ENCODE measurements at regions not wholly inside any gene's neighbourhood (a gene's known extent, or its start where the extent isn't known, plus 50 kb on each side); places are given as distances from the start of the nearest gene placed in this dataset.

- H3K4me3 ChIP-seq (ENCODE audit: control insufficient read depth, low read depth, low read length): no peak overlapping the region
- DNase-seq (ENCODE audit: low read depth): no peak
- no peak for TF ChIP-seq CTCF (conservative IDR thresholded peaks at IDR 0.05; ENCODE audit: control insufficient read depth, insufficient read depth, low read depth, low read length)
Observed at GRCh38 chr11:96447208-96448110, 57.6 kb downstream of the JRKL start.

- no peak overlapping the region for H3K4me3 ChIP-seq (ENCODE audit: control insufficient read depth, low read depth, low read length)
- TF ChIP-seq CTCF (conservative IDR thresholded peaks at IDR 0.05; ENCODE audit: control insufficient read depth, insufficient read depth, low read depth, low read length): no peak
- no peak for DNase-seq (ENCODE audit: low read depth)
Observed at GRCh38 chr11:96448225-96448624, 58.4 kb downstream of the JRKL start.

- H3K4me3 ChIP-seq (ENCODE audit: control insufficient read depth, low read depth, low read length): no peak overlapping the region
- no peak for TF ChIP-seq CTCF (conservative IDR thresholded peaks at IDR 0.05; ENCODE audit: control insufficient read depth, insufficient read depth, low read depth, low read length)
- no peak for DNase-seq (ENCODE audit: low read depth)
Observed at GRCh38 chr11:96456111-96456510, 66.3 kb downstream of the JRKL start.

- TF ChIP-seq CTCF (conservative IDR thresholded peaks at IDR 0.05; ENCODE audit: control insufficient read depth, insufficient read depth, low read depth, low read length): no peak
- H3K4me3 ChIP-seq (ENCODE audit: control insufficient read depth, low read depth, low read length): no peak overlapping the region
- DNase-seq (ENCODE audit: low read depth): no peak
Observed at GRCh38 chr11:96459751-96460150, 69.9 kb downstream of the JRKL start.

GRCh38 chr11:96461871-96462270 is 72.1 kb downstream of the JRKL start:
- no peak for DNase-seq (ENCODE audit: low read depth)
- TF ChIP-seq CTCF (conservative IDR thresholded peaks at IDR 0.05; ENCODE audit: control insufficient read depth, insufficient read depth, low read depth, low read length): no peak
- H3K4me3 ChIP-seq (ENCODE audit: control insufficient read depth, low read depth, low read length): no peak overlapping the region

- DNase-seq (ENCODE audit: low read depth): peak; percentile 80
- H3K4me3 ChIP-seq (ENCODE audit: control insufficient read depth, low read depth, low read length): no peak overlapping the region
- peak; percentile 68 for TF ChIP-seq CTCF (conservative IDR thresholded peaks at IDR 0.05; ENCODE audit: control insufficient read depth, insufficient read depth, low read depth, low read length)
Observed at GRCh38 chr11:96464700-96465307, 75.0 kb downstream of the JRKL start.

Measured in fibroblast of mammary gland (primary cell).